ENCODE measurements at regions not wholly inside any gene's neighbourhood (a gene's known extent, or its start where the extent isn't known, plus 50 kb on each side); places are given as distances from the start of the nearest gene placed in this dataset.

GRCh38 chr5:45109062-45109461 lies 300.3 kb downstream of the MRPS30 start:
- H3K9me3 ChIP-seq, result peaks cover 0 to 6% (median 0%) of the 10 kb centered on the region in 11 donors

GRCh38 chr5:45109636-45110035 lies 300.9 kb downstream of the MRPS30 start:
- Histone ChIP-seq H3K36me3 (no peaks in the 10 kb centered on the region), H3K4me3 (no peak overlapping the region), H3K9me3 (peaks cover 0 to 6% (median 0%) of the 10 kb centered on the region in 11 donors), H3K27me3 (no peaks in the 10 kb centered on the region), H3K4me1 (no peaks in the 10 kb centered on the region), H3K27ac (no peak overlapping the region)
- WGBS, 2 donors, result 78 to 82% methylated on average over 1 of the region's 1 CpG
- DNase-seq (no peak), ATAC-seq (no peak)
- intact Hi-C loops (cut with DNase I), result loop anchor here in 1 of 10 donors (10.0 kb wide), 1 partner anchor 135 kb away; no protein-coding TSS in a partner anchor
- no peak for TF ChIP-seq CTCF (IDR thresholded peaks at IDR 0.05)

More at GRCh38 chr5:45109062-45109461, 300.3 kb downstream of the MRPS30 start:
- ATAC-seq (no peak), DNase-seq (no peak)
- H3K27me3 ChIP-seq, result no peaks in the 10 kb centered on the region
- TF ChIP-seq CTCF (IDR thresholded peaks at IDR 0.05), result no peak
- no peaks in the 10 kb centered on the region for H3K36me3 ChIP-seq
- intact Hi-C loops (cut with DNase I), result loop anchor here in 1 of 10 donors (10.0 kb wide), 1 partner anchor 136 kb away; no protein-coding TSS in a partner anchor
- no peak overlapping the region for H3K4me3 ChIP-seq
- WGBS, 2 donors, result 69 to 76% methylated on average over 1 of the region's 1 CpG
- no peak overlapping the region for H3K27ac ChIP-seq
- no peaks in the 10 kb centered on the region for H3K4me1 ChIP-seq

- intact Hi-C loops (cut with DNase I), result no loop called here
- H3K4me3 ChIP-seq, result no peak overlapping the region
- no peak for ATAC-seq
- no peak for DNase-seq
- WGBS, 2 donors, result 67 to 85% methylated on average over 1 of the region's 1 CpG
- no peak overlapping the region for H3K27ac ChIP-seq
- TF ChIP-seq CTCF (IDR thresholded peaks at IDR 0.05), result no peak
- H3K36me3 ChIP-seq, result no peaks in the 10 kb centered on the region
- no peaks in the 10 kb centered on the region for H3K4me1 ChIP-seq
- H3K27me3 ChIP-seq, result no peaks in the 10 kb centered on the region
- peaks cover 0 to 6% (median 0%) of the 10 kb centered on the region in 11 donors for H3K9me3 ChIP-seq
Measured at GRCh38 chr5:45110399-45110798, 301.7 kb downstream of the MRPS30 start.

- intact Hi-C loops (cut with DNase I), result no loop called here
- 48 to 49% methylated on average over 2 of the region's 2 CpGs for WGBS, 2 donors
- ATAC-seq, result no peak
Measured at GRCh38 chr5:45113726-45114125, 305.0 kb downstream of the MRPS30 start.

More at GRCh38 chr5:45113726-45114125, 305.0 kb downstream of the MRPS30 start:
- Histone ChIP-seq H3K27me3 (no peaks in the 10 kb centered on the region), H3K4me1 (no peaks in the 10 kb centered on the region), H3K27ac (no peak overlapping the region), H3K4me3 (no peak overlapping the region), H3K36me3 (no peaks in the 10 kb centered on the region), H3K9me3 (peaks cover 0 to 16% (median 0%) of the 10 kb centered on the region in 11 donors)
- no peak for TF ChIP-seq CTCF (IDR thresholded peaks at IDR 0.05)
- DNase-seq, result no peak

All from heart right ventricle (tissue), 16 donors.